ENCODE measurements at regions not wholly inside any gene's neighbourhood (a gene's known extent, or its start where the extent isn't known, plus 50 kb on each side); places are given as distances from the start of the nearest gene placed in this dataset.

DNA sequence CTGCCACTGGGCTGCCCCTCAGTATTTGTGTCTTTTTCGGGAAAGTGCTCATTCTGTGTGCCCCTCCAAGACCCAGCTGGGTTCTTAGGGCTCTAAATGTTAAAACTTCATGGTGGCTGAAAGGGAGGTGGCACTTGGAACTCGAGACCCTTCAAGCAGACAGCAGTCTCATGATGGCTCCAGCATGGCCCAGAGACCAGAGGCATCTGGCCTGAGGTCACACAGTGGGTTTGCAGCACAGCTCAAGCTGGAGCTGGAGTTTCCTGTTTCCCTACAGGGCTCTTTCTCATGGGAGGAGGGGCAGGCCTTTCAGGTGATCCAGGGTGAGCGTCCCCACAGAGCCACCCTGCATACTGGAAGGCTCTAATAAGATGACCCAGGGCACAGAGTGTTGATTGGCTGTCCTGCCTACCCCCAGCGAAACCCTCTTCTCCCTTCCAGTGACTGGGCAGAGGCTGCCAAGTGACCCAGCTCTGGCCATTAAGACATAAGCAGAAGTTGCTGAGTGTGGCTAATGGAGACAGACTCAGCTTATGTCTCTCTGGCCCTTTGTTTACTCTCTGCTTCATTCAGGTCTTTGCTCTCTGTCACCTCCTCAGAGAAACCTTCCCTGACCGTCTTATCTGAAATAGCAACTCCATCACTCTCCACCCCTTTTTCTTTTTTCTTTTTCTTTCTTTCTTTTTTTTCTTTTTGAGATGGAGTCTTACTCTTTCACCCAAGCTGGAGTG is 166.6 kb upstream of the SMAD3 start:
- TF ChIP-seq YY1 (IDR thresholded peaks at IDR 0.05; ENCODE audit: low read depth) (no peak), TCF12 (IDR thresholded peaks at IDR 0.05; ENCODE audit: low read depth) (no peak), NFIC (IDR thresholded peaks at IDR 0.05) (no peak), CEBPB (IDR thresholded peaks at IDR 0.05) (no peak)
- TF ChIP-seq, protein P1, sequence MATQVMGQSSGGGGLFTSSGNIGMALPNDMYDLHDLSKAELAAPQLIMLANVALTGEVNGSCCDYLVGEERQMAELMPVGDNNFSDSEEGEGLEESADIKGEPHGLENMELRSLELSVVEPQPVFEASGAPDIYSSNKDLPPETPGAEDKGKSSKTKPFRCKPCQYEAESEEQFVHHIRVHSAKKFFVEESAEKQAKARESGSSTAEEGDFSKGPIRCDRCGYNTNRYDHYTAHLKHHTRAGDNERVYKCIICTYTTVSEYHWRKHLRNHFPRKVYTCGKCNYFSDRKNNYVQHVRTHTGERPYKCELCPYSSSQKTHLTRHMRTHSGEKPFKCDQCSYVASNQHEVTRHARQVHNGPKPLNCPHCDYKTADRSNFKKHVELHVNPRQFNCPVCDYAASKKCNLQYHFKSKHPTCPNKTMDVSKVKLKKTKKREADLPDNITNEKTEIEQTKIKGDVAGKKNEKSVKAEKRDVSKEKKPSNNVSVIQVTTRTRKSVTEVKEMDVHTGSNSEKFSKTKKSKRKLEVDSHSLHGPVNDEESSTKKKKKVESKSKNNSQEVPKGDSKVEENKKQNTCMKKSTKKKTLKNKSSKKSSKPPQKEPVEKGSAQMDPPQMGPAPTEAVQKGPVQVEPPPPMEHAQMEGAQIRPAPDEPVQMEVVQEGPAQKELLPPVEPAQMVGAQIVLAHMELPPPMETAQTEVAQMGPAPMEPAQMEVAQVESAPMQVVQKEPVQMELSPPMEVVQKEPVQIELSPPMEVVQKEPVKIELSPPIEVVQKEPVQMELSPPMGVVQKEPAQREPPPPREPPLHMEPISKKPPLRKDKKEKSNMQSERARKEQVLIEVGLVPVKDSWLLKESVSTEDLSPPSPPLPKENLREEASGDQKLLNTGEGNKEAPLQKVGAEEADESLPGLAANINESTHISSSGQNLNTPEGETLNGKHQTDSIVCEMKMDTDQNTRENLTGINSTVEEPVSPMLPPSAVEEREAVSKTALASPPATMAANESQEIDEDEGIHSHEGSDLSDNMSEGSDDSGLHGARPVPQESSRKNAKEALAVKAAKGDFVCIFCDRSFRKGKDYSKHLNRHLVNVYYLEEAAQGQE (IDR thresholded peaks at IDR 0.05; ENCODE audit: low read depth), result no peak
- TF ChIP-seq, protein P2, sequence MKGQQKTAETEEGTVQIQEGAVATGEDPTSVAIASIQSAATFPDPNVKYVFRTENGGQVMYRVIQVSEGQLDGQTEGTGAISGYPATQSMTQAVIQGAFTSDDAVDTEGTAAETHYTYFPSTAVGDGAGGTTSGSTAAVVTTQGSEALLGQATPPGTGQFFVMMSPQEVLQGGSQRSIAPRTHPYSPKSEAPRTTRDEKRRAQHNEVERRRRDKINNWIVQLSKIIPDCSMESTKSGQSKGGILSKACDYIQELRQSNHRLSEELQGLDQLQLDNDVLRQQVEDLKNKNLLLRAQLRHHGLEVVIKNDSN (IDR thresholded peaks at IDR 0.05), result no peak
